ENCODE measurements at regions not wholly inside any gene's neighbourhood (a gene's known extent, or its start where the extent isn't known, plus 50 kb on each side); places are given as distances from the start of the nearest gene placed in this dataset.

GRCh38 chr9:23594421-23594820 is 231.6 kb downstream of the ELAVL2 start:
- no peak overlapping the region for H3K4me3 Mint-ChIP-seq (ENCODE audit: unreplicated experiment)
- H3K4me1 Mint-ChIP-seq (ENCODE audit: low read depth), result no peaks in the 10 kb centered on the region
- TF ChIP-seq CTCF (IDR thresholded peaks at IDR 0.05), result no peak
- H3K27ac Mint-ChIP-seq (ENCODE audit: unreplicated experiment), result no peak overlapping the region
- H3K36me3 Mint-ChIP-seq (ENCODE audit: low read depth), result no peaks in the 10 kb centered on the region
- peaks cover 4% of the 10 kb centered on the region for H3K27me3 Mint-ChIP-seq (ENCODE audit: low read depth)
- H3K9me3 Mint-ChIP-seq (ENCODE audit: low read depth), result no peaks in the 10 kb centered on the region
- DNase-seq (ENCODE audit: low spot score), result no peak

GRCh38 chr9:23596913-23597634 is 229.0 kb downstream of the ELAVL2 start:
- Mint-ChIP-seq H3K4me3 (ENCODE audit: unreplicated experiment) (no peak overlapping the region), H3K9me3 (ENCODE audit: low read depth) (no peaks in the 10 kb centered on the region), H3K4me1 (ENCODE audit: low read depth) (no peaks in the 10 kb centered on the region), H3K27me3 (ENCODE audit: low read depth) (peaks cover 7% of the 10 kb centered on the region), H3K27ac (ENCODE audit: unreplicated experiment) (no peak overlapping the region), H3K36me3 (ENCODE audit: low read depth) (no peaks in the 10 kb centered on the region)
- no peak for DNase-seq (ENCODE audit: low spot score)
- TF ChIP-seq CTCF (IDR thresholded peaks at IDR 0.05), result no peak

GRCh38 chr9:23598994-23599393 is 227.0 kb downstream of the ELAVL2 start:
- Mint-ChIP-seq H3K9me3 (ENCODE audit: low read depth) (no peaks in the 10 kb centered on the region), H3K36me3 (ENCODE audit: low read depth) (no peaks in the 10 kb centered on the region), H3K27me3 (ENCODE audit: low read depth) (peaks cover 7% of the 10 kb centered on the region), H3K4me3 (ENCODE audit: unreplicated experiment) (no peak overlapping the region), H3K4me1 (ENCODE audit: low read depth) (no peaks in the 10 kb centered on the region), H3K27ac (ENCODE audit: unreplicated experiment) (no peak overlapping the region)
- TF ChIP-seq CTCF (IDR thresholded peaks at IDR 0.05), result no peak
- DNase-seq (ENCODE audit: low spot score), result no peak

GRCh38 chr9:23603311-23603710 is 222.7 kb downstream of the ELAVL2 start:
- peaks cover 3% of the 10 kb centered on the region for H3K27me3 Mint-ChIP-seq (ENCODE audit: low read depth)
- no peak overlapping the region for H3K27ac Mint-ChIP-seq (ENCODE audit: unreplicated experiment)
- H3K9me3 Mint-ChIP-seq (ENCODE audit: low read depth), result no peaks in the 10 kb centered on the region
- no peaks in the 10 kb centered on the region for H3K36me3 Mint-ChIP-seq (ENCODE audit: low read depth)
- H3K4me1 Mint-ChIP-seq (ENCODE audit: low read depth), result peaks cover 8% of the 10 kb centered on the region
- DNase-seq (ENCODE audit: low spot score), result no peak
- no peak for TF ChIP-seq CTCF (IDR thresholded peaks at IDR 0.05)
- no peak overlapping the region for H3K4me3 Mint-ChIP-seq (ENCODE audit: unreplicated experiment)

GRCh38 chr9:23606107-23606506 is 219.9 kb downstream of the ELAVL2 start:
- no peak for TF ChIP-seq CTCF (IDR thresholded peaks at IDR 0.05)
- H3K4me3 Mint-ChIP-seq (ENCODE audit: unreplicated experiment), result no peak overlapping the region
- no peak for DNase-seq (ENCODE audit: low spot score)
- H3K27me3 Mint-ChIP-seq (ENCODE audit: low read depth), result no peaks in the 10 kb centered on the region
- H3K9me3 Mint-ChIP-seq (ENCODE audit: low read depth), result no peaks in the 10 kb centered on the region
- no peak overlapping the region for H3K27ac Mint-ChIP-seq (ENCODE audit: unreplicated experiment)
- H3K4me1 Mint-ChIP-seq (ENCODE audit: low read depth), result peaks cover 8% of the 10 kb centered on the region
- no peaks in the 10 kb centered on the region for H3K36me3 Mint-ChIP-seq (ENCODE audit: low read depth)
